Chondrocyte (in vitro differentiated cells): ENCODE measurements at regions not wholly inside any gene's neighbourhood (a gene's known extent, or its start where the extent isn't known, plus 50 kb on each side); places are given as distances from the start of the nearest gene placed in this dataset.

ENCODE experiments used
- DNase-seq: peaks from one replicate; pipeline ENCODE4 v3.0.0; 2021; ENCODE audit warnings: mixed read lengths, low spot score
- H3K27ac Mint-ChIP-seq: one replicate; pipeline ENCODE4 v1.8.0; 2021; ENCODE audit warnings: mild to moderate bottlenecking, moderate library complexity, mixed read lengths; ENCODE audit not compliant: unreplicated experiment
- H3K27me3 Mint-ChIP-seq: 2 replicates; pipeline ENCODE4 v1.8.0; 2021; ENCODE audit warnings: low read depth, mixed read lengths
- H3K36me3 Mint-ChIP-seq: 2 replicates; pipeline ENCODE4 v1.8.0; 2021; ENCODE audit warnings: low read depth, mixed read lengths
- H3K4me1 Mint-ChIP-seq: 2 replicates; pipeline ENCODE4 v1.8.0; 2021; ENCODE audit warnings: low read depth, mild to moderate bottlenecking, mixed read lengths
- H3K4me3 Mint-ChIP-seq: one replicate; pipeline ENCODE4 v1.8.0; 2021; ENCODE audit warnings: mild to moderate bottlenecking, moderate library complexity, mixed read lengths; ENCODE audit not compliant: unreplicated experiment
- H3K9me3 Mint-ChIP-seq: 2 replicates; pipeline ENCODE4 v1.8.0; 2021; ENCODE audit warnings: low read depth, mixed read lengths
- TF ChIP-seq, protein P1 (sequence below): fragments of 200-600 bp; sonication (generic); IDR thresholded peaks from 2 replicates; pipeline ENCODE4 v1.5.0; 2021; ENCODE audit warnings: antibody characterized with exemption, mild to moderate bottlenecking, moderate library complexity

DNA sequence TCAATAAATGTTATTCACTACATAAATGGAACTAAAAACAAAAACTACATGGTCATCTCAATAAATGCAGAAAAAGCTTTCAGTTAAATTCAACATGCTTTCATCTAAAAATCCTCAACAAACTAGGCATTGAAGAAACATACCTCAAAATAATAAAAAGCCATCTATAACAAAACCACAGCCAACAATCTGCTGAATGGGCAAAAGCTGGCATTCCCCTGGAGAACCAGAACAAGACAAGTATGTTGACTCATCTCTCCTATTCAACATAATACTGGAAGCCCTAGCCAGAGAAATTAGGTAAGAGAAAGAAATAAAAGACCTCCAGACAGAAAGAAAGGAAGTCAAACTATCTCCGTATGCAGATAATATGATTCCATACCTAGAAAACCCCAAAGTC is 759.9 kb downstream of the EPHA3 start:
- no peak overlapping the region for H3K4me3 Mint-ChIP-seq
- H3K27ac Mint-ChIP-seq = no peak overlapping the region
- peaks cover 2% of the 10 kb centered on the region for H3K36me3 Mint-ChIP-seq
- no peaks in the 10 kb centered on the region for H3K4me1 Mint-ChIP-seq
- TF ChIP-seq, protein P1, sequence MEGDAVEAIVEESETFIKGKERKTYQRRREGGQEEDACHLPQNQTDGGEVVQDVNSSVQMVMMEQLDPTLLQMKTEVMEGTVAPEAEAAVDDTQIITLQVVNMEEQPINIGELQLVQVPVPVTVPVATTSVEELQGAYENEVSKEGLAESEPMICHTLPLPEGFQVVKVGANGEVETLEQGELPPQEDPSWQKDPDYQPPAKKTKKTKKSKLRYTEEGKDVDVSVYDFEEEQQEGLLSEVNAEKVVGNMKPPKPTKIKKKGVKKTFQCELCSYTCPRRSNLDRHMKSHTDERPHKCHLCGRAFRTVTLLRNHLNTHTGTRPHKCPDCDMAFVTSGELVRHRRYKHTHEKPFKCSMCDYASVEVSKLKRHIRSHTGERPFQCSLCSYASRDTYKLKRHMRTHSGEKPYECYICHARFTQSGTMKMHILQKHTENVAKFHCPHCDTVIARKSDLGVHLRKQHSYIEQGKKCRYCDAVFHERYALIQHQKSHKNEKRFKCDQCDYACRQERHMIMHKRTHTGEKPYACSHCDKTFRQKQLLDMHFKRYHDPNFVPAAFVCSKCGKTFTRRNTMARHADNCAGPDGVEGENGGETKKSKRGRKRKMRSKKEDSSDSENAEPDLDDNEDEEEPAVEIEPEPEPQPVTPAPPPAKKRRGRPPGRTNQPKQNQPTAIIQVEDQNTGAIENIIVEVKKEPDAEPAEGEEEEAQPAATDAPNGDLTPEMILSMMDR = no peak
- peaks cover 3% of the 10 kb centered on the region for H3K9me3 Mint-ChIP-seq
- no peak for DNase-seq
- peaks cover 2% of the 10 kb centered on the region for H3K27me3 Mint-ChIP-seq

DNA sequence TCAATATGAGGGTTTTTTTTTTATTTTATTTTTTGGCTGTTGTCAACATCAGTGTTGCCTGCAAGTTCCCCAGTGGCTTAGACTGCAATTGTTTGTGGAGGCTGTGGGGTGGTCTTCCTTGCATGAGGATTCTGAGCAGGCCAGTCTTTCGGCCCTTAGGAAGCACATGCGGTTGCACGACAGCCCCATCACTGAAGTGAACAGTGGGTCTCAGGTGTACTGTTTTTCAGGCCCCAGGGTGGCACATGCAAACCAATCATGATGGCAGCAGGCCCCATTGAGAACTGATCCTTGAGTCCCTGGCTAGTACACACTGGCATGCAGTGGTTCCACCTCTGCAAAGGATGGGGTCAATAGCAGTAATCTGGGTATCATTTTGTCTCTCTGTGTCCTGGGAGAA is 768.7 kb downstream of the EPHA3 start:
- TF ChIP-seq, protein P1 = no peak
- no peaks in the 10 kb centered on the region for H3K27me3 Mint-ChIP-seq
- H3K4me1 Mint-ChIP-seq = peaks cover 4% of the 10 kb centered on the region
- H3K4me3 Mint-ChIP-seq = no peak overlapping the region
- H3K27ac Mint-ChIP-seq = no peak overlapping the region
- no peak for DNase-seq
- no peaks in the 10 kb centered on the region for H3K36me3 Mint-ChIP-seq
- no peaks in the 10 kb centered on the region for H3K9me3 Mint-ChIP-seq

DNA sequence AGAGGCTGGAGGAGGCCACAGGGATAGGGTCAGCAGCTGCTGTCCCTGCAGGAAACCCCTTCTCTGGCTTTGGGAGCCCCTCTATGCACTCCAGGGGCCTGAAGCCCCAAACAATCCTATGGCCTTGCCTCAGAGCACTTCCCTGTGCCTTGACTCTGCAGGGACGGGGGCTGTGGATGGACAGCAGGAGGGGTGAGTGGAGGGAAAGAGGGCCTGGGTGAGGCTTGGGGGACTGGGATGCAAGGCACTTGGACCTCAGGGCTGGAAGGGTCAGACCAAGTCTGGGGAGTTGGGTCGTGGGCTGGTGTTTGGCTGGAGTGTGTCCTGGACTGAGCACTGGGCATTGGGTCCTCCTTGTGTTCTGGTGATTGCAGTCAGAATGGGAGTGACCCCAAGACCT is 769.8 kb downstream of the EPHA3 start:
- Mint-ChIP-seq H3K4me1 (peaks cover 4% of the 10 kb centered on the region), H3K4me3 (no peak overlapping the region), H3K27me3 (no peaks in the 10 kb centered on the region), H3K9me3 (peaks cover under 1% of the 10 kb centered on the region), H3K36me3 (no peaks in the 10 kb centered on the region), H3K27ac (no peak overlapping the region)
- TF ChIP-seq, protein P1 = no peak
- DNase-seq = no peak

DNA sequence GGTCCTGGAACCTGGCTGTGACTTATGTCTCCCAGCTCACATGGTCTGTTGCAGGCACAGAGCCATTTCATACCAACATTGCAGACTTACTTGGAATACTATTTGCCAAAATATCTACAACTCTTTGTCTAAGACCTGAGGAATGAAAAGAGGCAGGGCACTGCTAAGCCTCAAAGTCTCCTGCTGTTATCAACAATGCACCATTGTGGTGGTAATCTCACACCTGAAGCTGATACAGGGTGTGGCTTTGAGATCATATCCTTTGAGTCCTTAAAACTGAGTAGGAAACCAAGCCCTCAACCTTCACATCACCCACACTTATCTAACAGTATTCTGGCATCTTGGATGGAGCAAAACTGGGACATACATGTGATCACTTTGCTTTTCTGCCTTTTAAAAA is 782.0 kb downstream of the EPHA3 start:
- H3K27ac Mint-ChIP-seq = no peak overlapping the region
- H3K9me3 Mint-ChIP-seq = peaks cover 18% of the 10 kb centered on the region
- no peaks in the 10 kb centered on the region for H3K4me1 Mint-ChIP-seq
- DNase-seq = no peak
- H3K27me3 Mint-ChIP-seq = peaks cover 5% of the 10 kb centered on the region
- TF ChIP-seq, protein P1 = no peak
- H3K36me3 Mint-ChIP-seq = peaks cover 2% of the 10 kb centered on the region
- no peak overlapping the region for H3K4me3 Mint-ChIP-seq

DNA sequence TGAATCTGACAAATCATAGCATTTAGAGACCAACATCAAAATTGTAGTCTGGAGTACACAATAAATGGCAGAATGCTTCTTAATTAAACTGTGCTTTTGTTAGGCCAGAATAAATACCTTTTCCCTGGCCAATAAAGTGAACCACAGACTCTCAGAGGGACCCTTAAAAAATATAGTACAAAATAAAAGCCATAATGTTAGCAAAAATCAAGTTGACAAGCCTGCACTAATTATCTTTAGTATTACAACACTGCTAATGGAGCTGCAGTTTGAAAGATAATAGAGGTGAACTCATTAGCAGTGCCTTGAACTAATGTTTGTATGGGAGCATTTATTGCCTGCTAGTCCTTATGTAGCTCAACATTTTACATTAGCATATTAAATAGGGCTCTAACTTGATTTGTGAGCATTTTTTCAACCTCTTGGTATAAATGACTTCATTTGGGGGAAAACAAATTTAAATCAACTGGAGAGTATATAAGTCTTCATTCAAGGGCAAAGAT is 801.3 kb downstream of the EPHA3 start:
- peaks cover 4% of the 10 kb centered on the region for H3K27me3 Mint-ChIP-seq
- no peak for DNase-seq
- H3K4me1 Mint-ChIP-seq = no peaks in the 10 kb centered on the region
- H3K9me3 Mint-ChIP-seq = peaks cover 16% of the 10 kb centered on the region
- H3K27ac Mint-ChIP-seq = no peak overlapping the region
- H3K4me3 Mint-ChIP-seq = no peak overlapping the region
- peaks cover 3% of the 10 kb centered on the region for H3K36me3 Mint-ChIP-seq
- TF ChIP-seq, protein P1 = no peak
